PC-3 (cell line): ENCODE measurements at regions not wholly inside any gene's neighbourhood (a gene's known extent, or its start where the extent isn't known, plus 50 kb on each side); places are given as distances from the start of the nearest gene placed in this dataset.

Experiments
- ATAC-seq: fragments of 200-7000 bp; cut with Tn5 transposase; 2 replicates; pipeline ENCODE4 v1.9.1; 2020; ENCODE audit warnings: mild to moderate bottlenecking, moderate library complexity
- BruUV-seq: library from RNA; stranded (reverse); fragments of 400-500 nt; replicated peaks from 2 replicates; lab custom pipeline; 2021; lab: Mats Ljungman, UMichigan
- CTCF ChIA-PET: fragments of 300-600 bp; sonication (Branson Sonifier 250); formaldehyde crosslinking; loops from one replicate; lab custom pipeline; 2022; ENCODE audit warnings: antibody characterized with exemption; lab: Charles Lee
- POLR2A ChIA-PET: fragments of 300-600 bp; sonication (Branson Sonifier 250); formaldehyde crosslinking; loops from one replicate; lab custom pipeline; 2022; ENCODE audit warnings: antibody characterized with exemption; ENCODE audit not compliant: unreplicated experiment; lab: Charles Lee
- DNase-seq: peaks from one replicate; pipeline ENCODE4 v3.0.0-alpha.2; 2015
- H2AFZ ChIP-seq: fragments of 300-600 bp; sonication (generic); 2 replicates; pipeline ENCODE4 v1.6.0; 2016; ENCODE audit warnings: antibody characterized with exemption, low read length
- H3F3A ChIP-seq: fragments of 300-600 bp; sonication (generic); one replicate; pipeline ENCODE4 v1.6.0; 2017; ENCODE audit warnings: antibody characterized with exemption, low read length, control low read depth, mild to moderate bottlenecking; ENCODE audit not compliant: unreplicated experiment
- H3K27ac ChIP-seq: fragments of 300-600 bp; sonication (generic); 2 replicates; pipeline ENCODE4 v1.5.1; 2016; ENCODE audit warnings: mild to moderate bottlenecking, low read length
- H3K27me3 ChIP-seq: fragments of 300-600 bp; sonication (generic); 2 replicates; pipeline ENCODE4 v1.6.1; 2016; ENCODE audit warnings: low read length, mixed read lengths
- H3K36me3 ChIP-seq: fragments of 300-600 bp; sonication (generic); 2 replicates; pipeline ENCODE4 v1.6.1; 2016; ENCODE audit warnings: low read depth, mixed run types, low read length, mixed read lengths
- H3K4me1 ChIP-seq: fragments of 300-600 bp; sonication (generic); 2 replicates; pipeline ENCODE4 v1.5.1; 2016; ENCODE audit warnings: low read length; ENCODE audit not compliant: insufficient read depth
- H3K4me2 ChIP-seq: fragments of 300-600 bp; sonication (generic); 2 replicates; pipeline ENCODE4 v1.6.0; 2016; ENCODE audit warnings: low read length
- H3K4me3 ChIP-seq: fragments of 300-600 bp; sonication (generic); 2 replicates; pipeline ENCODE4 v1.5.1; 2016; ENCODE audit warnings: mild to moderate bottlenecking, low read length, mixed read lengths
- H3K79me2 ChIP-seq: fragments of 300-600 bp; sonication (generic); 2 replicates; pipeline ENCODE4 v1.6.1; 2017; ENCODE audit warnings: low read length, mixed read lengths
- H3K9ac ChIP-seq: fragments of 300-600 bp; sonication (generic); 2 replicates; pipeline ENCODE4 v1.6.0; 2016; ENCODE audit warnings: mild to moderate bottlenecking, low read length
- H3K9me2 ChIP-seq: fragments of 300-600 bp; sonication (generic); replicated peaks from 2 replicates; pipeline ENCODE4 v1.6.1; 2016; ENCODE audit warnings: mixed run types, low read length, mixed read lengths
- H3K9me3 ChIP-seq: fragments of 300-600 bp; sonication (generic); 2 replicates; pipeline ENCODE4 v1.6.1; 2016; ENCODE audit warnings: low read length, mixed read lengths
- H4K20me1 ChIP-seq: fragments of 300-600 bp; sonication (generic); 2 replicates; pipeline ENCODE4 v1.6.1; 2016; ENCODE audit warnings: low read length, mixed read lengths
- EZH2 ChIP-seq: fragments of 300-600 bp; sonication (generic); IDR thresholded peaks from one replicate; pipeline ENCODE4 v1.6.1; 2017; ENCODE audit warnings: antibody characterized with exemption, mild to moderate bottlenecking, low read length; ENCODE audit not compliant: unreplicated experiment
- EZH2phosphoT487 ChIP-seq: fragments of 300-600 bp; sonication (generic); IDR thresholded peaks from 2 replicates; pipeline ENCODE4 v1.6.1; 2018; ENCODE audit warnings: mild to moderate bottlenecking, antibody characterized with exemption, low read length, borderline replicate concordance
- intact Hi-C: fragments of 100-400 bp; cut with micrococcal nuclease; formaldehyde crosslinking; loops from 2 replicates; pipeline ENCODE4 v1.9.0; 2023
- TF ChIP-seq, protein P1 (sequence below): fragments of 300-600 bp; sonication (generic); conservative IDR thresholded peaks from 2 replicates; pipeline ENCODE4 v1.5.1; 2017; ENCODE audit warnings: antibody characterized with exemption, low read depth, mild to moderate bottlenecking, low read length

DNA sequence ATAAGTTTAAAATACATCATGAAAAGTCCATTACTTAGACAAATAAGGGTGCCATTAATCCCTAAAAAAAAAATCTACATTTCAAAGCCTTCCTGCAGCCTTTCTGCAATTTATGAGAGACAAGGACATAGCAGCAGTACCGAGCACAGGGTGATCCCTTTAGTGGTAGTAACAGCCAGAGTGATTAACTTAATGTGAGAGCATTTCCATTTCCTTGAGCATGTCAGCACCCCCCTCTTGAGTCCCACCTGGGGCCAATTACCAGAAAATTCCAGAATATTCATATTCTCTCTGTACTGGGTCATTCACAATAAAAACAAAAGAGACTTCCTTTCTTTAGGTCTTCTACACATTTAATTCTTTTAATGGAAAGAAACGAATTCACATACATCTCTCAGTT is 546.9 kb upstream of the CCDC54 start:
- BruUV-seq, result no TSS peak
- no peaks in the 10 kb centered on the region for H3F3A ChIP-seq
- no peak overlapping the region for H2AFZ ChIP-seq
- H3K79me2 ChIP-seq, result no peaks in the 10 kb centered on the region
- ChIA-PET CTCF (no interaction called here), POLR2A (no interaction called here)
- TF ChIP-seq, protein P1, sequence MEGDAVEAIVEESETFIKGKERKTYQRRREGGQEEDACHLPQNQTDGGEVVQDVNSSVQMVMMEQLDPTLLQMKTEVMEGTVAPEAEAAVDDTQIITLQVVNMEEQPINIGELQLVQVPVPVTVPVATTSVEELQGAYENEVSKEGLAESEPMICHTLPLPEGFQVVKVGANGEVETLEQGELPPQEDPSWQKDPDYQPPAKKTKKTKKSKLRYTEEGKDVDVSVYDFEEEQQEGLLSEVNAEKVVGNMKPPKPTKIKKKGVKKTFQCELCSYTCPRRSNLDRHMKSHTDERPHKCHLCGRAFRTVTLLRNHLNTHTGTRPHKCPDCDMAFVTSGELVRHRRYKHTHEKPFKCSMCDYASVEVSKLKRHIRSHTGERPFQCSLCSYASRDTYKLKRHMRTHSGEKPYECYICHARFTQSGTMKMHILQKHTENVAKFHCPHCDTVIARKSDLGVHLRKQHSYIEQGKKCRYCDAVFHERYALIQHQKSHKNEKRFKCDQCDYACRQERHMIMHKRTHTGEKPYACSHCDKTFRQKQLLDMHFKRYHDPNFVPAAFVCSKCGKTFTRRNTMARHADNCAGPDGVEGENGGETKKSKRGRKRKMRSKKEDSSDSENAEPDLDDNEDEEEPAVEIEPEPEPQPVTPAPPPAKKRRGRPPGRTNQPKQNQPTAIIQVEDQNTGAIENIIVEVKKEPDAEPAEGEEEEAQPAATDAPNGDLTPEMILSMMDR, result no peak
- TF ChIP-seq EZH2 (no peak), EZH2phosphoT487 (no peak)
- intact Hi-C loops, result no loop called here
- no peak for DNase-seq
- no peaks in the 10 kb centered on the region for H3K9me2 ChIP-seq
- no peak overlapping the region for H3K4me3 ChIP-seq
- H3K9me3 ChIP-seq, result peaks cover 21% of the 10 kb centered on the region
- H4K20me1 ChIP-seq, result no peaks in the 10 kb centered on the region
- H3K27me3 ChIP-seq, result no peaks in the 10 kb centered on the region
- H3K27ac ChIP-seq, result no peak overlapping the region
- H3K9ac ChIP-seq, result no peak overlapping the region
- ATAC-seq, result no peak
- no peak overlapping the region for H3K4me2 ChIP-seq
- peaks cover 5% of the 10 kb centered on the region; the same call in 1 of the 2 replicates for H3K4me1 ChIP-seq
- H3K36me3 ChIP-seq, result no peaks in the 10 kb centered on the region

DNA sequence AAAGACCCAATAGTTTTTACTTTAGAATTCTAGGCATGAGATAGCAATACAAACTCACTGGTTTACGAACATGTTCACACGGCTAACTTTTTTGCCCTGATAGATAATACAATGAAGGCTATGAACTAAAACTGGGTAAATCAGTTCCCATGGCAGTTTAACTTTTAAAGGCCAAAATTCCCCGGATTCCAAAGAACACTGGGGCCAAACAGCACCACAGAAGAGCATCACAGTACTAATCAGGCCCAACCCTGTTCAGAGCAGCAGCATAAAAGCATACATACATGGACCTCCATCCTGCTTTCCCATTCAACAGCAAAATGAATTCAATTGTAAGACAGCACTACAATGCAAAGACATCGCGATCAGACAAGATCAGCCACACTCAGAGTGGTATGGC is 540.3 kb upstream of the CCDC54 start:
- Histone ChIP-seq H3K9me2 (no peaks in the 10 kb centered on the region), H3K4me1 (no peaks in the 10 kb centered on the region), H3K27me3 (no peaks in the 10 kb centered on the region), H3K36me3 (no peaks in the 10 kb centered on the region), H3K79me2 (no peaks in the 10 kb centered on the region), H2AFZ (no peak overlapping the region), H3F3A (no peaks in the 10 kb centered on the region), H3K9me3 (peaks cover 15% of the 10 kb centered on the region), H4K20me1 (no peaks in the 10 kb centered on the region), H3K4me3 (no peak overlapping the region), H3K9ac (no peak overlapping the region), H3K4me2 (no peak overlapping the region), H3K27ac (no peak overlapping the region)
- ATAC-seq, result no peak
- ChIA-PET POLR2A (interaction anchor here (0.6 kb wide), 1 partner anchor 33 kb away, joined by 3 read pairs; no protein-coding TSS in a partner anchor), CTCF (no interaction called here)
- no TSS peak for BruUV-seq
- intact Hi-C loops, result no loop called here
- no peak for DNase-seq
- TF ChIP-seq EZH2, result no peak
- no peak for TF ChIP-seq EZH2phosphoT487
- TF ChIP-seq, protein P1, result no peak

DNA sequence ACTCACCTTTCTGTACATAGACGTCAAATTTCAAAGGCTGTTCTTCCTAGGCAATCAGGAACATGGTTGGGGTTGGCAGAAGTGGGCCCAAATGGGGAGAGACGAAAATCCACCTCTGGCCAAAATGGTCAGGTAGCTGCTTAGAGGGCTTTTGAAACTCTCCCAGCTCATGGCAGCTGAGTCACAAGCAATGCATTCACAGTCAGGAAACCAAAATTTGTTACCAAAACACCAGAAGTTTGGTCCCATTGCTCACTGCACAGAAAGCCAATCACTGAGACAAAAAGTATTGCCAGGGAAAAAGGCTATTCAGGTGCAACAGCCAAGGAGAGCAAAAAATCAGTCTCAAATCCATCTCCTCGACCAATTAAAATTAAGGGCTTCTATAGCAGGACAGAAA is 539.6 kb upstream of the CCDC54 start:
- no peak for DNase-seq
- Histone ChIP-seq H3K9me3 (peaks cover 12% of the 10 kb centered on the region), H3K79me2 (no peaks in the 10 kb centered on the region), H3K4me1 (no peaks in the 10 kb centered on the region), H3K4me2 (no peak overlapping the region), H3K27ac (no peak overlapping the region), H3K4me3 (no peak overlapping the region), H3K9me2 (no peaks in the 10 kb centered on the region), H3K27me3 (no peaks in the 10 kb centered on the region), H4K20me1 (no peaks in the 10 kb centered on the region), H3K36me3 (no peaks in the 10 kb centered on the region), H3K9ac (no peak overlapping the region), H3F3A (no peaks in the 10 kb centered on the region), H2AFZ (no peak overlapping the region)
- intact Hi-C loops, result no loop called here
- no TSS peak for BruUV-seq
- POLR2A ChIA-PET, result interaction anchor here (0.6 kb wide), 1 partner anchor 32 kb away, joined by 3 read pairs; no protein-coding TSS in a partner anchor
- no peak for ATAC-seq
- no peak for TF ChIP-seq EZH2phosphoT487
- TF ChIP-seq EZH2, result no peak
- TF ChIP-seq, protein P1, result no peak
- CTCF ChIA-PET, result no interaction called here
